ENCODE measurements at regions not wholly inside any gene's neighbourhood (a gene's known extent, or its start where the extent isn't known, plus 50 kb on each side); places are given as distances from the start of the nearest gene placed in this dataset.

GRCh38 chr19:13670846-13671245 is 93.5 kb upstream of the MRI1 start:
- Histone ChIP-seq H3K9me3 (no peaks in the 10 kb centered on the region), H3K36me3 (no peaks in the 10 kb centered on the region), H3K27ac (no peak overlapping the region), H3K4me1 (no peaks in the 10 kb centered on the region), H3K27me3 (no peaks in the 10 kb centered on the region), H3K4me3 (no peak overlapping the region)
- TF ChIP-seq CTCF (IDR thresholded peaks at IDR 0.05) = no peak
- FAIRE-seq (no peak), ATAC-seq (no peak), DNase-seq (no peak)
- intact Hi-C loops (cut with DNase I) = no loop called here
- WGBS, 2 donors = 58 to 75% methylated on average over 4 of the region's 4 CpGs

GRCh38 chr19:13669780-13670355 is 94.5 kb upstream of the MRI1 start:
- DNase-seq (no peak), FAIRE-seq (no peak), ATAC-seq (no peak)
- intact Hi-C loops (cut with DNase I) = no loop called here
- TF ChIP-seq CTCF (IDR thresholded peaks at IDR 0.05) = no peak
- Histone ChIP-seq H3K27ac (no peak overlapping the region), H3K9me3 (no peaks in the 10 kb centered on the region), H3K27me3 (no peaks in the 10 kb centered on the region), H3K4me3 (no peak overlapping the region), H3K36me3 (no peaks in the 10 kb centered on the region), H3K4me1 (no peaks in the 10 kb centered on the region)
- 50 to 62% methylated on average over 4 of the region's 4 CpGs for WGBS, 2 donors

GRCh38 chr19:13668964-13669363 is 95.4 kb upstream of the MRI1 start:
- FAIRE-seq (no peak), DNase-seq (no peak), ATAC-seq (no peak)
- no peak overlapping the region for H3K4me3 ChIP-seq
- H3K27ac ChIP-seq = no peak overlapping the region
- 69 to 87% methylated on average over 8 to 9 of the region's 9 CpGs for WGBS, 2 donors
- intact Hi-C loops (cut with DNase I) = no loop called here
- no peaks in the 10 kb centered on the region for H3K27me3 ChIP-seq
- TF ChIP-seq CTCF (IDR thresholded peaks at IDR 0.05) = no peak
- no peaks in the 10 kb centered on the region for H3K4me1 ChIP-seq
- H3K36me3 ChIP-seq = no peaks in the 10 kb centered on the region
- no peaks in the 10 kb centered on the region for H3K9me3 ChIP-seq

GRCh38 chr19:13666165-13666564 is 98.2 kb upstream of the MRI1 start:
- ATAC-seq = no peak
- DNase-seq = no peak
- intact Hi-C loops (cut with DNase I) = no loop called here
- Histone ChIP-seq H3K27ac (no peak overlapping the region), H3K4me3 (no peak overlapping the region), H3K4me1 (no peaks in the 10 kb centered on the region), H3K9me3 (no peaks in the 10 kb centered on the region), H3K36me3 (no peaks in the 10 kb centered on the region), H3K27me3 (no peaks in the 10 kb centered on the region)
- TF ChIP-seq CTCF (IDR thresholded peaks at IDR 0.05) = no peak
- no peak for FAIRE-seq
- 77 to 82% methylated on average over 15 of the region's 15 CpGs for WGBS, 2 donors

GRCh38 chr19:13665125-13665905 is 99.0 kb upstream of the MRI1 start:
- WGBS, 2 donors = 39 to 43% methylated on average over 12 of the region's 12 CpGs

More at GRCh38 chr19:13665125-13665905, 99.0 kb upstream of the MRI1 start:
- DNase-seq (no peak), ATAC-seq (no peak), FAIRE-seq (no peak)
- H3K9me3 ChIP-seq = no peaks in the 10 kb centered on the region
- H3K4me3 ChIP-seq = no peak overlapping the region
- TF ChIP-seq CTCF (IDR thresholded peaks at IDR 0.05) = no peak
- H3K27me3 ChIP-seq = no peaks in the 10 kb centered on the region
- H3K27ac ChIP-seq = no peak overlapping the region
- H3K4me1 ChIP-seq = no peaks in the 10 kb centered on the region
- intact Hi-C loops (cut with DNase I) = no loop called here
- no peaks in the 10 kb centered on the region for H3K36me3 ChIP-seq
